NCI-H345 treated with DMSO at 0.1 percent for 48 hours (cell line): ENCODE measurements at regions not wholly inside any gene's neighbourhood (a gene's known extent, or its start where the extent isn't known, plus 50 kb on each side); places are given as distances from the start of the nearest gene placed in this dataset.
"Not testable (repeated sequence)": the region's sequence is repeated elsewhere in the genome, so short reads cannot be mapped to it uniquely, and the experiment has no call there.

Source experiments
- DNase-seq: peaks from one replicate; lab custom pipeline; 2025; ENCODE audit not compliant: unreplicated experiment; lab: John Stamatoyannopoulos, UW

DNA sequence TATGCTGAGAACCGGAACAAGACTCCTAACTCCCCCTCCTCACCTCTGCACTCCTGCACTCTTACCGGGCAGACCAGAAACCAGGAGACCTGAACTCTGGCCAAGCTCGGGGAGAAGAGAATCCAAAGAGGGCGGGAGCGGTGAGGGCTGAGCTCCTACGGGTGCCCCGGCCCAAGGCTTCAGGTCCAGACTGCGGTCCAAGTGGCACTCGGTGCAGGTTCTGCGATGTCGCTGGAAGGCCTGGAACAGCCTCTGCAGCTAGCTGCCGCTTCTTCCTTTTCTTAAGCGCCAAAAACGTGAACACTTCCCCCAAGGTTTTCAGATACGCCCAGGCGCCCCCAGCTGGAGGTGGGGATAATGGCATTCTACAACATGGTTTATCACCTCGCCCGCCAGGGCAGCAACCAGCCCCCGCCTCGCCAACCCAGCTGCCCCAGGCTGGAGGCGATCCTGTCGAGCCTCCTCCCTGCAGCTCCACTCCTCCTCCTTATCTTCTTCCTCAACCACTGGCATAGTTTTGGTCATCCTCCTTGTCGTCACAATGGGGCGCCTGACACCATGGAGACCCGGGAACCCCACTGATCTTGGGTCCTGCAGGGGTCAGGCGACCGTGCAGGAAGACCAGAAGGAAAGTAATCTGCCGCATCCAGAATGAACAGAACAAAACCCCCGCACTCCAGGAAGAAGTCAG lies 1735.9 kb downstream of the TP53TG3F start:
- DNase-seq = no peak

DNA sequence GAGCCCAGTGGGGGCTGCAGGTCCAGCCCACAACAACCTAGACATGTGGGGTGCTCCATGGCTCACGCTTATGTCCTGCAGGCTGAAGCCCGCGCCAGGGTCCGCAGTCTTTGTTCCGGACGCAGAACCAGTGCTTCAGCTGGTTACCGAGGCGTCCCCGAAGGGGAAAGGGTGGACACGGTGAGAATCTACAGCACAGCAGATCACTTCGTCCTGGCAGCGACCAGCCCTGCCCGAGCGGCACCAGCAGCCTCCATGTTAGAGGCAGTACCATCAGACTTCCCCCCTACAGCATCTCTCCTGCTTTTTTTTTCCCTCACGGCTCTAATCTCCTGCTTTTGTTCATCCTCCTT lies 1736.4 kb downstream of the TP53TG3F start:
- no peak for DNase-seq

DNA sequence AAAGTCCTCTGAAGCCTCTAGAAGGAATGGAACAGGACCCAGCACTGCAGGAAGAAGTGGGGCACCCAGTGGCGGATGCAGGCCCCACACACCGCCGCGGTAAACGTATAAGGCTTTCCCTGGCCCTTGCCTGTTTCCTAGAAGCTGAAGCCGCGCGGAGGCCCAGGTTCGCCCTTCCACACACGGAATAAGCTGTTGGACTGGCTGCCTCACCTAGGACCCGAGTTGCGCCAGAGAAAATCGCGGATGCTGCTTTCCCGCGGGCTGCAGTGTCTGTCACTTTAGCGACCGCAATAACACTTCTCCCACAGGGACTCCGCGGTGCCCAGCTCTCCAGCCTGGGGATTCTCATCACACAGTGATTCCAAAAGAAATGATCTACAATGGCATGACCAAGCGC lies 1736.9 kb downstream of the TP53TG3F start:
- DNase-seq = no peak

DNA sequence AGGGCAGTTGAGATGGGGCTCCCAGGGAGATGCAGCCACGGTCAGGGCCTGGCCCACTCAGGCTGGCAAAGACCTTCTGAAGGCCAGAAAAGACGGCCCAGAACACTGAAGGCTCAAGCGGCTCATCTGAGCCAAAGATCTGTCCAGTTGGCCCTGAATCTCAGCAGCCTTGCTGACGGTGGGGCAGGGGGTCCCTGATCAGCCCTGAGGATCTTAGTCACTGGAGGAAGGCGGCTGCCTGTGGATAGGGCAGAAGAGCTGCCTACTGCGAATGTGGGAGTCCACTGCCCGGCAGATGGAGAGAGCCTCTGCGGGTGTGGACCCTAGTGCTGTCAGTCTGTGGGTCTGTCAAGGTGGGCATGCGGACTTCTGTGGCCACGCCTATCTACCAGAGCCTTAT lies 1738.2 kb downstream of the TP53TG3F start:
- DNase-seq = no peak

DNA sequence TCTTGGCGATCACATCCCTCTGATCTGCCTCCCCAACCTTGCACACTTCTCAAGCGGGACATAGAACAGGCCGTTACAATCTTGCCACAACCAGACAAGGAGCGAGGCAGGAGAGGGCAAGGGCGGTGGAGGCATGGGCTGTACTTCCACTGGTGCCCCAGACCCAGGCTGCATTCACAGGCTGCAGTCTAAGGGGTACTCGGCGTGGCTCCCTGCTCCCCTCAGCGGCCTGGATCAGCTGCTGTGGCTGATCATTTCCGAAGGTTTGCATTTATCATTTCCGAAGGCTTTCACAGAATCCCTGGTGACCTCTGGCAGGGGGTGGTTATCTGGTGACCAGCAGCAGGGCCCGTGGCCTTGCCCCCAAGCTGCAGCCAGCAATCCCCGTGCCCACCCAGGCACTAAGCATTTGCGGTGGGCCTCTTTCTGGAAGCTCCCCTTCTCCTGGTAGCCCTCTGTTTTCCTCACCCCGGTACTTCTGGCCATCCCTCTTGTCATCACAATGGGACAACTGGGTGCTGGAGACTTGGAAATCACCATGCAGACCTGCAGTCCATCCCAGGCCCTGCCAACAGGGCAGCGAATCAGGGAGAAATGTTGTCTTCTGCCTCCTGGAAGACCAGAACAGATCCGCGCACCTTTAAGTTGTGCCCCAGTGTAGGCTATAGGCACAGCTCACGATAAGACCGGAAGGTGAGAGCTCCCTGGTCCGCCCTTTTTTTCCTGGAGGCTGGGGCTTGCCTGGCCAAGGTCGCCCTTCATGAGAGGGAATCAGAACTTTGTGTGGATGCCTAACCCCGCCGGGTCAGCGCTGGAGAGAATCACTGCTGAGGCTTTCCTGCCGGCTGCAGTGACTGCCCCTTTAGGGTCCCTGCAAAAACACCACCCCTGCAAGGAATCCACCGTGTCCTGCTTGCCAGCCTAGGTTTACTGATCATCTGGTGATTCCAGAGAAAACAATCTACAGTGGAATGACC lies 1739.1 kb downstream of the TP53TG3F start:
- DNase-seq = no peak

DNA sequence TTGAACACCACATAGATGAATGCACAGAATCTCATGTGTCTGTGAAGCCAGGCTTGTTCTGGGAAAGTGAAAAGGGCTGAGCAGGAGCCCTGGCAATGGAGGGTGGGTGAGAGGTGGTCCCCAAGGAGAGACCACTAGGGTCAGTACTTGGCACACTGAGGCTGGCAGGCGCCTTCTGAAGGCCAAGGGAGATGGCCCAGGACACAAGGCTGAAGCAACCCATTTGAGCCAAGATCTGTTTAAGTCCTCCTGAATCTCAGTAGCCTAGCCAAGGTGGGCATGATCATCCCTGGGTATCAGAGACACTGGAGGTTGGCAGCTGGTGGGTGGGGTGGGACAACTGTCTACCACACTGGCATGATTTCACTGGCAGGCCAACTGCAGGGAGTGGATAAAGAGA lies 1741.2 kb downstream of the TP53TG3F start:
- DNase-seq = no peak

DNA sequence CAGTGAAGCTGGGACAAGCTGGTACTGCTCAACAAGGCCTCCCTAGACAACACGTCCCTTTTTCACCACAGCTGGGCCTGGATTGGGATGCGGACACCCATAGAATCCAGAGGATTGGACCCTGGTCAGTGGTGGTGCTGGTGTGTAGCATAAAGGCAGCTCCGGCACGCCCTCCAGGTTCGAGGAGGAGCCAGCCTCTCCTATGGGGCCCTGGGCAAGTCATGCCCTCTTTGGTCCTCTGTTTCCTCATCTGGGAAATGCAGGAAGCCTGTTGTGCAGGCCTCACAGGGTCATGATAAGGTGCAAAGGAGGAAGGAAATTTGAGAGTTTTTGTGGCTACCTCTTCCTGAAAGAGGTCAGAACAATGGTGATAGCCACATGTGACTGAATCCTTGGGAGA lies 1741.7 kb downstream of the TP53TG3F start:
- DNase-seq = no peak

DNA sequence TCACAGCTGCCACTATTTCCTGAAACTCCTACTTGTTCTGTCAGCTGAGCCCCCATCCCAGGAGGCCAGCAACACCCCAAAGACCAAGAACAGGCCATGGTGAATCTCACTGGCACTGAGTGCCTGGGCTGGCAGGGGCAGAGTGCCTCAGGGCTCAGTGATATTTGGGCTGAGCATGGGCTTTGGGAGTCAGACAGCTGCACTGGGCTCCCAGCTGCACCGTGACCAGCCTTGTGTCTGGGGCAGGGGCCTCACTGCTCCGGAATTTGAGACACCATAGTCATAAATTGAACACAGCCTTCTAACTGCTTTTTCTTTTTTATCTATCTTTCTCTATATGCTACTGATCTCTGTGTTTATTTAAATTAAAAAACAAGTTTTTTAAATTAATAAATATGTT lies 1744.2 kb downstream of the TP53TG3F start:
- DNase-seq = no peak

DNA sequence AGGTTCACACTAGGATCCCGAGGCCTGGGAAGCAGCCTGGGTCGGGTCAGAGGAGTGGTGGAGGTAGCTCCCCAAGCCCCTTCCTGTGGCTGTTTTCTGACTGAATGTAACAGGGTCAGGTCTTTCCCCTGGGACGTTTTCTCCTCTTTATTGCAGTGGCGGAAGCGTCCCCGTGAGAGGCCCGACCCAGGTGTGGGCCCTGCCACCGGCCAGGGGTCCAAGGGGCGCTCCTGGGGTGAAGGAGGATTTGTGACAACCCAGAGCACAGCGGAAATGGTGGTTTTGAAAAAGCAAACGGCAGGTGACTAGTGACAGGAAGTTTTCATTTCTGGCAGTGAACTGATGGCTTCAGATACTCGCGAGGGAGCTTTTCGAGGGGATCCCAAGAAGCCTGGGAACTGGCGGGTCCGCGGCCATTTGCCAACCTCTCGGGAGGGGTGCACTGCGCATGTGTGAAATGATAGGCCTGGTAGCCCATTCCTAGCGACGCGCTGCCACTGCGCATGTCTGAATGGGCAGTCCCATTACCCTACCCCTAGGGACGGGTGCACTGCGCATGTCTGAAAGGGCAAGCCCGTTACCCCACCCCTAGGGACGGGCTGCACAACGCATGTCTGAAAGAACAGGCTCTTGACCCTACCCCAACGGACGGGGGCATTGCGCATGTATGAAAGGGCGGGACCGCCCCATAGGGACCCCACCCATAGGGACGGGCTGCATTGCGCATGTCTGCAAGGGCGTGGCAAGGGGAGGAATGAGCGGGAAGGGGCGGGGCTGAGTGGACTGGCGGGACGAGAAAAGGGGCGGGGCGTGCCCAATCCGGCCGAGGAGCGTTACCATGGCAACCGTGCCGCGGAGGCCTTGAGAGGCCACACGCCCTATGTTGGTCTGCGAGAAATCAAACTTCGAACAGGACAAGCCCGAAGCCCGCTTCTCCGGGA lies 1747.9 kb downstream of the TP53TG3F start:
- no peak for DNase-seq

DNA sequence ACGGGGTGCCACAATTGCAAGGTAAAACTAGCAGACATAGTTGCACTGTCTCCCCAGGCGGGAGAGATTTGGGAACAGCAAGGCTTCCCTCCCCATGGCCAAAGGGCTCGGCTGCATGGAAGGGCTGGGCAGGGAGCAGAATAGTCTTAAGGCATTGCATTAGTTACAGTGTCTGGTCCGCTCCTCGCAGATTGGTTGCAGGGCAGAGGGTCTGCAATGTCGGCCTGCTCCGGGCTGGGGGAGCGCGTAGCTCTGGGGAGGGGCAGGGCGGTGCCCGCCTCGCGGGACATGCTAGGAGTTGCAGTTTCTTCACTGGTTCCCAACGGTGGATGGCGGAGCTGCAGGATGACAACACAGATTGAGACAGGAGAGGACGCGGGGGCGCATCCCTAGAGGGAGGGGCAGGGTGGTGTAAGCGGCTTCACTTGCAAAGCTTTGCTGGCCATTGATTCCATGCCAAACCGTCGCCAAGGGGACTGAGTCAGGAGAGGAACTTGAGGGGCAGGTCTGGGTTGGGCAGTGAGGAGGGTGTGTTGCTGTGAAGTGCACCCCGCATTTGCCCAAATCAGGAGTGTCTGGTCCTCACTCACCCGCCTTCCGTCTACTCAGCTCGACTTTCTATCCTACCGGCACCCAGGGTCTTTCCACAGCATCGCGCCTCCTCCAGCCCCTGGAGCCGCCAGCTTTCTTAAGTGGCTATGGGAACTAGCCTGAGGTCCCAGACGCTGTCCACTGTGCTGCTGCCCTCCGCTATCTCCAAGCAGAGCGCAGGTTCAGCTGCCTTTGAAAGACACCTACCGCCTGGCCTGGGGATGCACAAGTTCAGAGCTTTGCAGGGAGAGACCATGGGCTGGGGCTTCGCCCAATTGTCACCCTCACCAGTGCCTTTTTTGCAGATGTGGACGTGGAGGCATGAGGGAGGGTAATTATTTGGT lies 1748.9 kb downstream of the TP53TG3F start:
- no peak for DNase-seq

DNA sequence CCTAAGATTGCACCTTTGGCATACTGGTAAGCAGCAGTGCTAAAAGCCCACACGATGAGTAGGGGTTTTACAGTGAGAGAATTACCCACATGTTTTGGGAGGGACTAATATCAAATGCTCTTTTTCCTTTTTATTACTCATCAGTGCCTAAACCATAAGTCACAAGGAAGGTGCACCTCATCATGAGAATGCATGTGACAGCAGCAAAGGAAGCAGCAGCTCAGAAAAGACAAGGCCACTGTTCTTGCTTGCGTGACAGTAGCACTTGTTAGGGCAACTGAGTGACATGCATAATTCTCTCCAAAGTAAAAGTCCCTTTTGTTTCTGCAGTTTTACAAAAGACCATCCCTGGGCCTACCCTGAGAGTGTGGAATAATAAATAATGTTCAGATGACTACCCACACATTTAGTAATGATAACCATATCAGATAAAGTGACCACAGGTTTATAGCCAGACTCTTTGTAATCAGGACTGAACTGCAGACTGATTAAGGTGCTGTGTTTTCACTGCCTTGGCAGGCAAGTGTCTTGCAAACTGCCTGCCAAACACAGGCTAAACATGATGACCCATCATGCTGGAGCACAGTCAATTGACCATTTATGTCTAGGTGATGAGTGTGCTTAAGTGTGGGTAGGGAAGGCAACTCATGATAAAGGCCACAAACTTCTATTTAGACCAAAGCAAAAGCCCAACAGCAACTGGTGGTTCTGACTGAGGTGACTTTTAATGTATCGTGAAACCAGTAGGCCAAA lies 1751.4 kb downstream of the TP53TG3F start:
- no peak for DNase-seq

DNA sequence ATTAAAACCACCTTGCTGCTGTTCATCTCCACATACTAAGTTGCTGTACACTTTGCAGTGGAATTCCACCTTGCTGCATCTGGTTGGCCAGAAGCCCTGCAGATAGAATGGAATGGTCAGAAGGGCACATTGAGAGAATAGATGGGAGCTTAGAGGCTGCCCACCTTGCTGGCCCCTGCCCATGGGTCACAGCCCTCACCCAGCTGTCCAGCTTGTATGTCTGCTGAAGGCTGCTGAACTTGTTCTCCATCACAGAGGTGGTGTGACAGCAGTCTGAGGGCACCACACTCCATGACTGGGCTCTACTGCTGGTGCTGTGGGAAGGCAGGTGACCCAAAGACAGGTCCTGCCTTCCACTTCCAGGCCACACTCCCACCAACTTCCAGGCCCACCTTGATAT lies 1755.4 kb downstream of the TP53TG3F start:
- DNase-seq = no peak

DNA sequence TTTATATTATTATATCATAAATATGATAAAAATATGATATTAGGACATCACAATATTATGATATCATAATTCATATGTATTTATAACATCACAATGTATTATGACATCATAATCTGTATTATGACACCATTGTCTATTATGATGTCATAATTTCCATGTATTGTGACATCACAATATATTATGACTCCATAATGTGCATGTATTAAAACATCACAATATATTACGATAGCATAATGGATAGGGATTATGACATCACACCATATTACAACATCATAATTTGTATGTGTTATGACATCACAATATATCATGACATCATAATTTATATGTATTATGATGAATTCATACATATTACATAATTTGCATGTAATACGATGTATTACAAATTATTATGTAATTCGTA lies 1755.9 kb downstream of the TP53TG3F start:
- DNase-seq = no peak

DNA sequence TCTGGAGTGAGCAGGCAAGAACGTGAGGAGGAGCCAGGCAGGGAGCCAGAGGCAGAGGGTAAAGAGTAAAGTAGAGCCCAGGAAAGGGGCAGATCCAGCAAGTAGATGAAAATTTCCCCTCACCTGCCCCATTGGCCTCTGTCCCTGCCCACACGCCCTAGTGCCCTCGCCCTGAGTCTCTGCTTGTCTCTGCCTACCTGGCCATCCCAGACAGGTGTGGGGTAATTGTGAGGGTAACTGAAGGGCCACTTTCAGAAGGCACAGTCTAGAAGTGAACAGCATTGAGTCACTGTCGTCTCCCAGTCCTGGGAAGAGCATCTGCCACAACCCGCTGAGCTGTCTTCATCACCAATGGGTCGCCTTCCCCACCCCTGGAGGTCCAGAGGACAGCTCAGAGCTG lies 1756.8 kb downstream of the TP53TG3F start:
- DNase-seq = not testable (repeated sequence)

DNA sequence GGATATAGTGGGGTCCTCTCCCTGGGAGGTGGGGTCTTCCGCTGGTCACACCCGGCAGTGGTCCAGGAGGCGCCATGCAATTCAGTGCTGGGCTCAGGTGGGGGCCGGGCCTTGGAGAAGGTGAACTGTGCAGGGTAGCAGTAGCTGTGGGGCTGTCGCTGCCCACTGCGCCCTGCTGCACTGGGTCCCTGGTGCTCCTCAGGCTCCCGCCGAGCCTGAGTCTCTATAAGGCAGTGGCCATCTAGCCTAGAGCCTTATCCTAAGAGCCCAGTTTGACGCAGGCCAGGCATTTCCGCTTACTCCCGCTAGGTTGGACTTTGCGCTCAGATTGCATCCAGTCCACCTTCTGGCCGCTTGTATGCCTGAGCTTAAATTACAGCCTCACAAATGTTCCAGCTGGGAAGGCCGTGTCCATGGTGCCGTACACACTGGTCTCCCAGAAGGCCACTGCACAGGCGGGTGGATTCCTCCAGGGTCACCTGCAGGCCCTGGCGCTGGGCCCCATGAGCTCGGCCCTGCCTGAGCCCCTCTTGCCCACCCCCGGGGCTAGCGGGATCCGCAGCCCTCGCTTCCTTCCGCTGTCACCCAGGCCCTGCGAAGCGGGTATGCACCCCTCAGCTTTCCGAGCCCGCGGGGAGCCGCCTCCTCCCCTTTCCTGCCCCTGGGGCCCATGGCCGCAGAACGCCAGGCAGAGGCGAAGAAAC lies 1762.2 kb downstream of the TP53TG3F start:
- DNase-seq = no peak

DNA sequence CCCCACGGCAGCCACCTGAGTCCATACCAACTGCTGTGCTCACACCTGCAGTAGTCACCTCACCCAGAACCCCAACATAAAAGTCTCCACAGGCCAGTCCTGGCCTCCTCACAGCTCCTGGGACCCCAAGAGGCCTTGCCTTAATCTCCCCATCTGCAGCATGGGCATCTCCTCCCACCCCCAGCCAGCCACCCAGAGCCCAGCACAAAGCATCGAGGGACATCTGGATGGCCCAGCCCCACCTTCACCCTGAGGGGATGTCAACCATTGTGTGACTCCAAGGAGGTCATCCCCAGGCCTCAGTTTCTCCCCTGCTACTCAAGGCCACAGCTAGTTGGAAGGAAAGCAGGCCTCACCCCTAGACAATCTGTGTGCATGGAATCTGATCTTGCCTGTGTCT lies 1775.3 kb downstream of the TP53TG3F start:
- DNase-seq = no peak

DNA sequence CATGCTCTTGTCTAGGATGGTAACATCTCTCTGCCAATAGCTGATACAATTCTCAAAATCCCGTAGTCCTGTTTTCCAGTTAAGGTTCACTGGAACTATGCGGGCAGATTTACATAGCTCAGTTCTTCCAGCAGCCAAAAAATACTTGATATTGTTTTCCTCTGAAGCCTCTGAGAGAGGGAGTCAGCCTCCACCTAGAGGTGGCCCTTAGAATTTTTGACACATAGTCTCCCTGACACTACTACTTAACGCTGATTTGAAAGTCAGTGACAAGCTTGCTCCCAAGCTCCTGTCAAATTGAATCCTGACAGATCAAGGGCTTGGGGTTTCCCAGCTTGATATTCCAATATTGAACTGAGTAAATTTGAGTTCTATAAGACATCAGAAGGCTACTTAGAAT lies 1780.1 kb downstream of the TP53TG3F start:
- DNase-seq = no peak

DNA sequence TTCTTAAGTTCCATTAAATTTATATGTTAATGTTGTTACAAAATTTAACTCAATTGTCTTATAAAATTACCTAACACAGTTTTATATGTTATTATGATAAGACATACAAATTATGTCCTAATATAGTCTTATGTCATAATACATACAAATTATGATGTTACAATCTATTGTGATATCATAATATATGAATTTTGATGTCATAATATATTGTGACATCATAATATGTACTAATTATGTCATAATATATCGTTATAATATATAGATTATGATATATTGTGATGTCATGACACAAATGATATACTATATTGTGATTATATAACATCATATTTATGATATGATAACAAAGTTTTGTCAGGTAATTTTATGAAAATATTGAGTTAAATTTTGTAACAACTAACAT lies 1789.6 kb downstream of the TP53TG3F start:
- no peak for DNase-seq

DNA sequence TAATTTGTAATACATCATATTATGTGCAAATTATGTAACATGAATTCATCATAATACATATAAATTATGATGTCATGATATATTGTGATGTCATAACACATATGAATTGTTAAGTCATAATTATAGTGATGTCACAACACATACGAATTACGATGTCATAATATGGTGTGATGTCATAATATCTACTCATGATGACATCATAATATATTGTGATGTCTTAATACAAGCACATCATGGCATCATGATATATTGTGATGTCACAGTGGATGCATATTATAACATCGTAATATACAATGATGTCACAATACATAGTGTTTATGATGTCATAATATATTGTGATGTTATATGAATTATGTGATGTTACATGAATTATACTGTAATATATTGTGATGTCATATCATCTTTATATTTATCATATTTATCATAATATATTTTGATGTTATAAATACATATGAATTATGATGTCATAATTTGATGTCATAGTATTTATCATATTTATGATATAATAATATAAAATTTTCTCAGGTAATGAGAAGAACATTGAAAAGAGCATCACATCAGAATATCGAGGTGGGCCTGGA lies 1793.0 kb downstream of the TP53TG3F start:
- DNase-seq = no peak
